Left lung (tissue), 4 donors: ENCODE measurements at regions not wholly inside any gene's neighbourhood (a gene's known extent, or its start where the extent isn't known, plus 50 kb on each side); places are given as distances from the start of the nearest gene placed in this dataset.

Source experiments
- ATAC-seq: fragments of 200-7000 bp; cut with Tn5 transposase; one replicate; pipeline ENCODE4 v1.9.1; 2020; ENCODE audit warnings: moderate library complexity
- DNase-seq, 4 donors: peaks; one replicate each; pipeline ENCODE4 v3.0.0-alpha.2; 2013 to 2020
- H3K27ac ChIP-seq, 2 donors: fragments of 200-600 bp; sonication (generic) in 1 of 2; one replicate each; pipeline versions ENCODE4 v1.5.0 to v1.8.0; 2020 to 2021
- H3K27me3 ChIP-seq, 2 donors: fragments of 200-600 bp; sonication (generic) in 1 of 2; one replicate each; pipeline versions ENCODE4 v1.5.0 to v1.8.0; 2020 to 2021
- H3K36me3 ChIP-seq, 2 donors: fragments of 200-600 bp; sonication (generic) in 1 of 2; one replicate each; pipeline versions ENCODE4 v1.5.0 to v1.8.0; 2020 to 2021
- H3K4me1 ChIP-seq, 2 donors: fragments of 200-600 bp; one replicate each; pipeline ENCODE4 v1.8.0; 2021
- H3K4me3 ChIP-seq, 2 donors: fragments of 200-600 bp; sonication (generic) in 1 of 2; one replicate each; pipeline versions ENCODE4 v1.5.0 to v1.8.0; 2020 to 2021; ENCODE audit warnings: mild to moderate bottlenecking in 1 of 2
- H3K9me3 ChIP-seq, 2 donors: fragments of 200-600 bp; sonication (generic) in 1 of 2; one replicate each; pipeline versions ENCODE4 v1.5.0 to v1.8.0; 2020 to 2021
- intact Hi-C, 2 donors: fragments of 100-400 bp; cut with DNase I; formaldehyde crosslinking; loops; one replicate each; pipeline versions ENCODE4 v1.11.2 to v1.14.2; 2022
- TF ChIP-seq, protein P1 (sequence below), 2 donors: fragments of 200-600 bp; sonication (generic) in 1 of 2; IDR thresholded peaks; one replicate each; pipeline versions ENCODE4 v1.5.0 to v1.8.0; 2021; ENCODE audit warnings: antibody characterized with exemption in 2 of 2
- donor health status: DM: no; HTN: yes; CAD: no.
- donor health status: DM: no; HTN: no; CAD: no.

DNA sequence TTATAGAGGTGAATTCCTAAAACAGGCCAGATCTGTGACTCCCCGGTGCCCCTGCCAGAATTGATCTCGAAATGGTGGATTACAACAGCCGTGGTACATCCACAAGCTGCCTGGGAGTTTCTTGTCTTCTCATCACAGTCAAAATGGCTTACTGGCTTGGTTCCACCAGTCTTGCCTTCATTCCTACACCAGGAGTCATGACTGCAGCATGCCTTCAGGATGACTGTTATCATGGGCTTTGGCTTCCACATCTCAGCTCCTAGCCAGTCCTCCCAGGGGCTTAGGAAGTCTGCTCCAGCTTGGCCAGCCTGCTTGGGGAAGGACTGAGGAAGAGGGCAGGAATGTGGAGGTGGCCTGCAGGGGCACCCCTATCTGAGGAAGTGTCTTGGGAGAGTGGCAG is 132.9 kb upstream of the NR3C1 start:
- no peak overlapping the region for H3K27ac ChIP-seq
- ATAC-seq (peak; percentile 72), DNase-seq (no peak)
- intact Hi-C loops, result no loop called here
- H3K27me3 ChIP-seq, result no peaks in the 10 kb centered on the region
- TF ChIP-seq, protein P1, sequence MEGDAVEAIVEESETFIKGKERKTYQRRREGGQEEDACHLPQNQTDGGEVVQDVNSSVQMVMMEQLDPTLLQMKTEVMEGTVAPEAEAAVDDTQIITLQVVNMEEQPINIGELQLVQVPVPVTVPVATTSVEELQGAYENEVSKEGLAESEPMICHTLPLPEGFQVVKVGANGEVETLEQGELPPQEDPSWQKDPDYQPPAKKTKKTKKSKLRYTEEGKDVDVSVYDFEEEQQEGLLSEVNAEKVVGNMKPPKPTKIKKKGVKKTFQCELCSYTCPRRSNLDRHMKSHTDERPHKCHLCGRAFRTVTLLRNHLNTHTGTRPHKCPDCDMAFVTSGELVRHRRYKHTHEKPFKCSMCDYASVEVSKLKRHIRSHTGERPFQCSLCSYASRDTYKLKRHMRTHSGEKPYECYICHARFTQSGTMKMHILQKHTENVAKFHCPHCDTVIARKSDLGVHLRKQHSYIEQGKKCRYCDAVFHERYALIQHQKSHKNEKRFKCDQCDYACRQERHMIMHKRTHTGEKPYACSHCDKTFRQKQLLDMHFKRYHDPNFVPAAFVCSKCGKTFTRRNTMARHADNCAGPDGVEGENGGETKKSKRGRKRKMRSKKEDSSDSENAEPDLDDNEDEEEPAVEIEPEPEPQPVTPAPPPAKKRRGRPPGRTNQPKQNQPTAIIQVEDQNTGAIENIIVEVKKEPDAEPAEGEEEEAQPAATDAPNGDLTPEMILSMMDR (IDR thresholded peaks at IDR 0.05), result no peak
- no peaks in the 10 kb centered on the region for H3K4me1 ChIP-seq
- peaks cover 0 to 13% of the 10 kb centered on the region in 2 donors for H3K9me3 ChIP-seq
- no peaks in the 10 kb centered on the region for H3K36me3 ChIP-seq
- no peak overlapping the region for H3K4me3 ChIP-seq

DNA sequence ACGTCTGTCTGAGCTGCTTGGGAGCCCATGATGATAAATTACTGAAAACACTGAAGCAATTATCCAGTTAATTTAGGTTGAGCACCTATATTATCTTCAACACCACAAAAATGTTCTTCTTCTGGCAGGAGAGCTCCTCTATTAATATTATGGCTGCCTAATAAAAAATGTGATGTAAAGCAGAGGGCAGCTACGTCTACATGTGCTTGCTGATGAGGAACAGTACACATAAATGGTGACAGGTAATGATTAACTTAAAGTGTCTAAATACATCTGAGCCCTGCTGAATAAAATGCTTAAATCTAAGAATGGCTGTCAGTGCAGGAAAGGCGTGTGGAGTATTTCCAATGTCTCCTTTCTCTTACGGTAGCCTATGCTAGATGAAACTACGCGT is 131.3 kb upstream of the NR3C1 start:
- no peak for ATAC-seq
- H3K9me3 ChIP-seq, result peaks cover 0 to 11% of the 10 kb centered on the region in 2 donors
- TF ChIP-seq, protein P1 (IDR thresholded peaks at IDR 0.05), result no peak
- H3K4me3 ChIP-seq, result no peak overlapping the region
- H3K27me3 ChIP-seq, result no peaks in the 10 kb centered on the region
- no peaks in the 10 kb centered on the region for H3K4me1 ChIP-seq
- H3K36me3 ChIP-seq, result no peaks in the 10 kb centered on the region
- intact Hi-C loops, result no loop called here
- no peak overlapping the region for H3K27ac ChIP-seq
- no peak for DNase-seq

- no peak overlapping the region for H3K27ac ChIP-seq
- H3K4me3 ChIP-seq, result no peak overlapping the region
- no peaks in the 10 kb centered on the region for H3K4me1 ChIP-seq
- peaks cover 0 to 5% of the 10 kb centered on the region in 2 donors for H3K9me3 ChIP-seq
- intact Hi-C loops, result no loop called here
- TF ChIP-seq, protein P1 (IDR thresholded peaks at IDR 0.05), result no peak
- no peaks in the 10 kb centered on the region for H3K36me3 ChIP-seq
- no peaks in the 10 kb centered on the region for H3K27me3 ChIP-seq
- DNase-seq, result no peak
- no peak for ATAC-seq
Observed at GRCh38 chr5:143533978-143534760, 130.7 kb upstream of the NR3C1 start.

DNA sequence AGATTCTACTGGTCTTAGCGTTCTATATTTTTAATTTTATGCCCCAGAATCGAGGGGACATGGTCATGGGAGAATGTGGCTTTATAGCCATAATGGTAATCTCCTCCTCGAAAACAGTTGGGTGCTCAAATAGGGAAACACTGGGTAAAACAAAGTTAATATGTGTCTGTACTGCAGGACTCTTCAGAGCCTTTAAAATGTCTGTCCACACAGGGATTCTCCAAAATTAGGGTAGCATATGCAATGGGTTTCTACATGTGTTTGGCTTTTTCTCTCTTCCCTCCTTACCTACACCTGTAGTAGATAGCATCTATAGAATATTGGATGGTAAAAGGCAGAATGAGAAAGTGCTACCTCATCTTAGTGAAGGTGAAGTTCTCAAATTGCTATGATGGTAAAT is 130.0 kb upstream of the NR3C1 start:
- TF ChIP-seq, protein P1 (IDR thresholded peaks at IDR 0.05), result no peak
- ATAC-seq, result no peak
- H3K27ac ChIP-seq, result no peak overlapping the region

DNA sequence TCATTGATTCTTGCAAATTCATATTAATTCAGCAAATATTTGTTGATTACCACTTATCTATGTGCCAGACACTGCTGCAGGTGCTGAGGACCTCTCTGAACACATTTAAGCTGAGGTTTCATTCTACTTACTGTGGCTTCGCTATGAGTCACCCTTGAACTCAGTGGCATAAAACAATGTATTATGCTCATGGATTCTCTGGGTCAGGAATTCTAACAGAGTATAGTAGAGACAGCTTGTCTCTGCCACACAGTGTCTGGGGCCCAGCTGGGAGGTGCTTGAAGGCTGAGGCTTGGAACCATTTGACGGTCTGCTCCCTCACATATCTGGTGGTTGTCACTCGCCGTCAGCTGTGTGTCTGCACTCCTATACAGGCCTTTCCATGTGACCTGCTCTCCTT is 124.3 kb upstream of the NR3C1 start:
- TF ChIP-seq, protein P1 (IDR thresholded peaks at IDR 0.05), result no peak
- Histone ChIP-seq H3K4me3 (no peak overlapping the region), H3K27me3 (no peaks in the 10 kb centered on the region), H3K27ac (no peak overlapping the region), H3K9me3 (no peaks in the 10 kb centered on the region), H3K4me1 (no peaks in the 10 kb centered on the region), H3K36me3 (no peaks in the 10 kb centered on the region)
- ATAC-seq, result no peak
- intact Hi-C loops, result no loop called here
- DNase-seq, result no peak

More for the DNA sequence above, 130.0 kb upstream of the NR3C1 start:
- Histone ChIP-seq H3K9me3 (no peaks in the 10 kb centered on the region), H3K36me3 (no peaks in the 10 kb centered on the region), H3K4me3 (no peak overlapping the region), H3K27me3 (no peaks in the 10 kb centered on the region), H3K4me1 (no peaks in the 10 kb centered on the region)
- intact Hi-C loops, result no loop called here
- DNase-seq, result no peak
